Heart right ventricle (tissue), 16 donors: ENCODE measurements at regions not wholly inside any gene's neighbourhood (a gene's known extent, or its start where the extent isn't known, plus 50 kb on each side); places are given as distances from the start of the nearest gene placed in this dataset.

ENCODE experiments used
- ATAC-seq, 8 donors: fragments of 200-7000 bp; cut with Tn5 transposase; one replicate each; pipeline ENCODE4 v1.9.1; 2020; ENCODE audit warnings: mild to moderate bottlenecking in 8 of 8, moderate library complexity in 8 of 8, moderate number of reproducible peaks in 1 of 8
- DNase-seq, 2 donors: peaks; one replicate each; pipeline ENCODE4 v3.0.0-alpha.2; 2020
- H3K27ac ChIP-seq, 10 donors: fragments of 200-600 bp; sonication (generic) in 2 of 10; one replicate each; pipeline versions ENCODE4 v1.5.0 to v1.8.0; 2020 to 2022; ENCODE audit warnings: mild to moderate bottlenecking in 3 of 10
- H3K27me3 ChIP-seq, 7 donors: fragments of 200-600 bp; one replicate each; pipeline ENCODE4 v1.8.0; 2021 to 2022; ENCODE audit warnings: mild to moderate bottlenecking in 2 of 7
- H3K36me3 ChIP-seq, 9 donors: fragments of 200-600 bp; sonication (generic) in 1 of 9; one replicate each; pipeline versions ENCODE4 v1.5.0 to v1.8.0; 2020 to 2022; ENCODE audit warnings: mild to moderate bottlenecking in 2 of 9
- H3K4me1 ChIP-seq, 9 donors: fragments of 200-600 bp; sonication (generic) in 1 of 9; one replicate each; pipeline versions ENCODE4 v1.5.0 to v1.8.0; 2020 to 2022; ENCODE audit warnings: mild to moderate bottlenecking in 4 of 9
- H3K4me3 ChIP-seq, 10 donors: fragments of 200-600 bp; sonication (generic) in 2 of 10; one replicate each; pipeline versions ENCODE4 v1.5.0 to v1.8.0; 2020 to 2022; ENCODE audit warnings: mild to moderate bottlenecking in 7 of 10, moderate library complexity in 2 of 10
- H3K9me3 ChIP-seq, 11 donors: fragments of 200-600 bp in 10 of 11; sonication (generic) in 2 of 11; one replicate each; pipeline versions ENCODE4 v1.5.0 to v1.8.0; 2013 to 2022; ENCODE audit warnings: mild to moderate bottlenecking in 2 of 11, control low read depth in 1 of 11, moderate library complexity in 1 of 11
- CTCF ChIP-seq, 9 donors: fragments of 200-600 bp; sonication (generic) in 2 of 9; IDR thresholded peaks; one replicate each; pipeline versions ENCODE4 v1.5.0 to v1.8.0; 2021 to 2022; ENCODE audit warnings: antibody characterized with exemption in 9 of 9, mild to moderate bottlenecking in 5 of 9, moderate library complexity in 1 of 9
- WGBS, 2 donors: extraction: QIAGEN DNeasy Blood & Tissue Kit; methylation state at CpG; one replicate each; pipeline ENCODE4 v1.1.7; 2013; ENCODE audit warnings: inconsistent platforms in 1 of 2; 5-methylcytosine and 5-hydroxymethylcytosine counted together
- intact Hi-C, 10 donors: fragments of 100-400 bp; cut with DNase I; formaldehyde crosslinking; loops; one replicate each; pipeline versions ENCODE4 v1.11.1 to v1.14.2; 2022
- donor health status: Arrhythmogenic right ventricular cardiomyopathy.
- donor health status: ischemic (EF 13 %, LVEDD 7.1; RV severe dilation, severe dysfunction).
- donor health status: healthy with polysubstance abuse.
- donor health status: DM: no; HTN: yes; CAD: no.
- donor health status: DM: no; HTN: no; CAD: no.
- donor health status: ischemic (EF 25% LVEDD 6.9; RV normal size, moderate dysfunction).
- donor health status: ischemic (EF 25% LVEDD 5.7; RV mildly dilated, moderate dysfunction).
- donor health status: healthy.
- donor health status: DM: yes; HTN: yes; CAD: no.
- donor health status: Ischemic cardiomyopathy.
- donor health status: ischemic (EF 35%, LVEDD 5.7; RV mildly dilated, moderate dysfunction).
- donor health status: nonischemic (EF 11% LVEDD 7.7; RV severe dilation, severe dysfunction).
- donor health status: DM: yes; HTN: yes; CAD: no.
- donor health status: PGD.
- donor health status: ischemic (EF 29% LVEDD 5.4; RV normal size, mild dysfunction).
- donor health status: nonischemic (EF 23%, LVEDD 6.1; RV moderate dilation, normal function).

GRCh38 chr15:35914573-35914972 is 368.6 kb upstream of the DPH6 start:
- no peaks in the 10 kb centered on the region for H3K27me3 ChIP-seq
- H3K36me3 ChIP-seq, result no peaks in the 10 kb centered on the region
- ATAC-seq (no peak), DNase-seq (no peak)
- intact Hi-C loops, result loop anchor here in 6 of 10 donors (5.0 to 10.0 kb wide), 5 partner anchors 162 to 400 kb away; no protein-coding TSS in a partner anchor
- no peak overlapping the region for H3K27ac ChIP-seq
- H3K4me3 ChIP-seq, result no peak overlapping the region
- 91 to 94% methylated on average over 2 of the region's 2 CpGs for WGBS, 2 donors
- no peak for TF ChIP-seq CTCF (IDR thresholded peaks at IDR 0.05)
- H3K4me1 ChIP-seq, result peaks cover 0 to 14% (median 0%) of the 10 kb centered on the region in 9 donors
- peaks cover 0 to 18% (median 0%) of the 10 kb centered on the region in 11 donors for H3K9me3 ChIP-seq

- H3K4me1 ChIP-seq, result no peaks in the 10 kb centered on the region
- no peak overlapping the region for H3K27ac ChIP-seq
- no peak overlapping the region for H3K4me3 ChIP-seq
- H3K9me3 ChIP-seq, result no peaks in the 10 kb centered on the region
- DNase-seq (no peak), ATAC-seq (no peak)
- H3K36me3 ChIP-seq, result no peaks in the 10 kb centered on the region
- no peak for TF ChIP-seq CTCF (IDR thresholded peaks at IDR 0.05)
- intact Hi-C loops, result no loop called here
- no peaks in the 10 kb centered on the region for H3K27me3 ChIP-seq
Observed at GRCh38 chr15:35921046-35921445, 375.1 kb upstream of the DPH6 start.

- WGBS, 2 donors, result 88 to 93% methylated on average over 9 of the region's 9 CpGs
- Histone ChIP-seq H3K9me3 (no peaks in the 10 kb centered on the region), H3K27ac (no peak overlapping the region), H3K36me3 (no peaks in the 10 kb centered on the region), H3K4me3 (no peak overlapping the region), H3K27me3 (no peaks in the 10 kb centered on the region), H3K4me1 (no peaks in the 10 kb centered on the region)
- no peak for TF ChIP-seq CTCF (IDR thresholded peaks at IDR 0.05)
- intact Hi-C loops, result no loop called here
- ATAC-seq (no peak), DNase-seq (no peak)
Observed at GRCh38 chr15:35925275-35926006, 379.5 kb upstream of the DPH6 start.

- H3K27ac ChIP-seq, result no peak overlapping the region
- H3K4me1 ChIP-seq, result no peaks in the 10 kb centered on the region
- TF ChIP-seq CTCF (IDR thresholded peaks at IDR 0.05), result no peak
- H3K4me3 ChIP-seq, result no peak overlapping the region
- H3K27me3 ChIP-seq, result no peaks in the 10 kb centered on the region
- DNase-seq (no peak), ATAC-seq (no peak)
- intact Hi-C loops, result no loop called here
- no peaks in the 10 kb centered on the region for H3K36me3 ChIP-seq
- H3K9me3 ChIP-seq, result no peaks in the 10 kb centered on the region
Observed at GRCh38 chr15:35926007-35926380, 380.0 kb upstream of the DPH6 start.
